HG03342 (cell line): ENCODE measurements at regions not wholly inside any gene's neighbourhood (a gene's known extent, or its start where the extent isn't known, plus 50 kb on each side); places are given as distances from the start of the nearest gene placed in this dataset.

ENCODE experiments used
- ATAC-seq: cut with Tn5 transposase; IDR thresholded peaks from one replicate; pipeline ENCODE4 v1.9.1; 2021; ENCODE audit warnings: mild to moderate bottlenecking, moderate library complexity; ENCODE audit not compliant: unreplicated experiment

GRCh38 chr20:19944772-19945459, 72.2 kb upstream of the NAA20 start:
- ATAC-seq: peak; percentile 34

DNA sequence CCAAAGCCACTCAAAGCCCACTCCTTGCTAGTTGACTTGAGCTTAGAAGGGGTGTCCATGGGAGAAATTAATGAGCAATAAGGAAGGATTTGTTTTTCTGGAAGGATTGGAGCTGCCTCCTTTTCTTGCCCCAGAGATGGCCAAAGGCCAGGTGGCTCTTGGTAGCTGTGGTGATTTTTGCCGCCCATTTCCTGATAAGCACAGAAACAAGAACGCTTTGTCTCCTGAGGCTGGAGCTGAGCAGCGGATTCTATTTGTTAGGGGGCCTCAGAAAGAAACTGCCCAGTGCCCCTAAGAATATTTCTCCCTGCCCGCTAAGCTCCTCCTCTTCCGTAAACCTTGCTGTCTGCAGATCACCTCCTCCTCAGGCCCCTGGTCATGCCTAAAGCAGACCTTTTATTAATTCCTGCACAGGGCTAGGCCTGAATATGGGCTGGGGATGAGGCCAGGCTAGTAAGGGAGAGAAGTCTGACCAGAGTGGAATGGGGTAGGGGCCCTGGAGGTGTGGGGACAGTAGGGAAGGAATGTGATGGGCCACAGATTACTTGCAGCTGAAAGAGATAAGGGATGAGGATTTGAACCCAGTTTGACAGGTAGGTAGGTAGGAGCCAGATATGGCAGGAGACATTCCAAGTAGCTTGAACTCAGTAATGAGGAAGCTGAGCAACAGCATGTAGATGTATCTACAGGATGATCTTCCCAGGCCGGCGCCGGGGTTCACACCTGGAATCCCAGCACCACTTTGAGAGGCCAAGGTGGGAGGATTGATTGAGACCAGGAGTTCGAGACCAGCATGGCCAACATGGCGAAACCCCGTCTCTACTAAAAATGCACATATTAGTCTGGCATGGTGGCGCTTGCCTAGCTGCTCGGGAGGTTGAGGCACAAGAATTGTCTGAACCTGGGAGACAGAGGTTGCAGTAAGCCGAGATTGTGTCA, 71.2 kb upstream of the NAA20 start:
- ATAC-seq: no peak

- peak; percentile 84 for ATAC-seq
Observed at GRCh38 chr20:19947611-19948264, 69.4 kb upstream of the NAA20 start.

- no peak for ATAC-seq
Observed at GRCh38 chr20:19949195-19949867, 67.8 kb upstream of the NAA20 start.

DNA sequence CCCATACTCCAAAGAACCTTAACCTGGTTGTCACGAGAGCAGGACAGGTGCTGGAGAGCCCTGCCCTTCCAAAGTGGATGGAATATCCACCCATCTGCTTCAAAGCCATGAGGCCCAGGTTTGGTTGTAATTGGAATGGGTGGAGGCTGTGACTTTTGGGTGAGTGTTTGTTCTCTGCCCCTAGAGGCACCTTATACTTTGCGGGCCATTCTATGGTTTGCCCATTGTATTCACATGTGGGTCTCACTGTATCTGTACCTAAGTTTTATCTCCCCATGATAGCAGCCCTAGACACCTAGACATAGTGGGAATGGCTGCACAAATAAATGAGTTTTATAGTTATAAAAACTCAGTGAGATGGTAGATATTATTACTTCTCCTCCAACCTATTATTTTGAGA, 67.1 kb upstream of the NAA20 start:
- no peak for ATAC-seq

DNA sequence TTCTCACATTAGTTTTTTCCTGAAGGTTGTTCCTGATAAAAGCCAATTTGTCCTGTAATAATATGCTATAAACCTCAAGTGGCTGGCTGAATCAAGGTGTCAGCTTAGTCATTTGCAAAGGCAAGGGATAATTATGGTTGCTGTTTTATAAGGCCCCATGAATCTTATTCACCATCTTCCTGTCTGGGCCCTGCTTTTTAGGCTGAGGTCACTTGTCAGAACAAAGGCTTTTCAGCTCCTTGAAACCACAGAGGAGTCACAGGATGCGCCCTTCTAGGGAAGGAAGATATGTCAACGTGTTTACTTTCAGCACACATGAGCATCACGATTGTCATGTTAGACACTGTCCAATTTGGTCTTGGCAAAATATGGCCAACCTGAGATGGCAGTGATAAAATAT, 64.8 kb upstream of the NAA20 start:
- ATAC-seq: no peak

- no peak for ATAC-seq
Observed at GRCh38 chr20:19953606-19954005, 63.6 kb upstream of the NAA20 start.

DNA sequence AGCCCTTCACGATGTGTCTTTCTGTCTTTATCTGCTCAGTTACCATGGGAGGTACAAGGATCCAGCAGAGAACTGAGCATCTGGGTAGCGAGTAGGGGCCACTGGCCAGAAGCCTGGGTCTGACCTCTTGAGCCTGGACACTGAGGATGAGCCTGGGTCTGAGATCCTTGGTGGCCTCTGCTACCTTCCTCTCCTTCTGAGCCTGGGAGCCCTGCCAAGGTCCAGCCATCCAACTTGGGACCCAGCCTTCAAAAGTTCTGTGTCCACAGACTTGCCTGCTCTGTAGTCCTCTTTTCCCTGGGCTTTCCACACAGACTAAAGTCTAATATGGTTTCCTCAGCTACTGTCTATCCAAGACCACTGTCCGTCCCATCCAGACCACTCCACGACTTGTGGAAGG, 60.2 kb upstream of the NAA20 start:
- no peak for ATAC-seq

GRCh38 chr20:19958219-19958618, 58.9 kb upstream of the NAA20 start:
- ATAC-seq: no peak

GRCh38 chr20:19958928-19959327, 58.2 kb upstream of the NAA20 start:
- ATAC-seq: no peak

DNA sequence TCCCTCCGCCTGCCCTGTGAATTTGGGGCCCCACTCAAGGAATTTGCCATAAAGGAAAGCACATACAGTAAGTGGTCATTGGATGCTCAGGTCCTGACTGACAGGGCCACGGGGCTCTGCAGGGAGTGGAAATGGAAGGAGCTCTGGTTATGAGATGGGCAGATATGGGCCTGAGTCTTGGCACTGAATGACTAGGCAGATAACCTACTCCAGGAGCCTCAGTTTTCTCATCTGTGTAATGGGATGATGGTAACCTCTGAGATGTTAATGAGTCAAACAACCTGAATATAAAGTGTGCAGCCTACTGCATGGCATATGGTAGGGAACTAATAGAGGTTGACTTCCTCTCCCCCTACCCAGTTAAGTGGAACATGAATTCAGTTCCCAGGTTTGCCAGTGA, 56.4 kb upstream of the NAA20 start:
- no peak for ATAC-seq

DNA sequence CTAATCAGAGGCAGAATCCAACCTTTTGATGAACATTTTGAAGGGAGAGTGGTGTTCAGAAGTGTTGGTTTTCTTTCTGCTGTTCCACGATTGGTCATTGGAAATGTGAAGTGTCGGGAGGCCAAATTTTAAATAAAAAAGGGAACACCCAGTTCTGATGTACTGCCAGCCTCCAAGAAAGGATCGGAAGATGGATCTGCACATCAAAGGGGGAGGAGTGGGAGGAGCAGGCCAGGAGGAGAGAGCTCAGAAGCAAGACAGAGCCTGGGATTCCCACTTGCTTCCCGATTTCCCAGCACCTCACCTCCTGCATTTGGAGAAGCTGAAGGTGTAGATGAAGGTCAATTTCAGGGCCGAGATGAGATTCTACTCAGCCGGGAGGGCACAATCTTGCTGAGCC, 55.9 kb upstream of the NAA20 start:
- no peak for ATAC-seq

DNA sequence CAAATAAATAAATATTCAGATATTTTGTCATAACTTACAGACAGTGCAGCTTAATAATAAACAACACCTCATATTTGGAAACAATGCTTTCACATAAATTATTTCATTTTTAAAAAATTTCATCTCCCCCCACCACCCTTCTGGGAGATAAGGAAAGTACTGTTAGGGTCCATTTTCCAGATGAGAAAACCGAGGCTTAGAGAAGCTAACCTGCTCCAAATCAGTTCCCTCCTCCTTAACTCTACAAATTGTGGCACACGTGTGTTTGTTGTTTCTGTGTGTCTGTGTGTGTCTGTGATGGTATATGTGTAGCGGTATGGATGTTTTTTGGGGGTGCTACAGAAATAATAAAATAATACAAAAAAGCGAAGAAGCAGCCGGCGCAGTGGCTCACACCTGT, 54.2 kb upstream of the NAA20 start:
- ATAC-seq: no peak

GRCh38 chr20:19964289-19965265, 52.6 kb upstream of the NAA20 start:
- no peak for ATAC-seq

DNA sequence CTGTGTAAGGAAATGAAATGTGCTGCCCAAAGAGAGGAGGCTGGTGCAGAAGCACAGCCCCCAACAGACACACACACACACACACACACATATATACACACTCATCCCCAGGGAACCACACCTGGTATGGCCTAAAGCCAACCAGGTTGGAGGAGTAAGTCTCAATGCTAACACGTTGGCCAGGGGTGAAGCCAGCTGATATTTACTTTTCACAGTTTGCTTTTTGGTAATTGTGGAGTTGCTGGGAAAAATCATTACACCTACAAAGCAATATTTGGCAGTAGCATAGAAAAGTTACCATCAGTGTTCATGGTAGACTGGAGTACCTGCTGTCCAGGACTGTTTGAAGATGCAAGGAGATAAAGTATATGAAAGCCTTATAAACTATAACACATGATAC, 50.3 kb upstream of the NAA20 start:
- ATAC-seq: no peak
